ENCODE measurements at regions not wholly inside any gene's neighbourhood (a gene's known extent, or its start where the extent isn't known, plus 50 kb on each side); places are given as distances from the start of the nearest gene placed in this dataset.

GRCh38 chr7:81025360-81025759 lies 106.5 kb upstream of the SEMA3C start:
- TF ChIP-seq SP1 (IDR thresholded peaks at IDR 0.05) (no peak), EGR1 (IDR thresholded peaks at IDR 0.05; ENCODE audit: low read depth in 2 of 2) (no peak), HNF4A (conservative IDR thresholded peaks at IDR 0.05) (no peak)
- TF ChIP-seq, protein P1, sequence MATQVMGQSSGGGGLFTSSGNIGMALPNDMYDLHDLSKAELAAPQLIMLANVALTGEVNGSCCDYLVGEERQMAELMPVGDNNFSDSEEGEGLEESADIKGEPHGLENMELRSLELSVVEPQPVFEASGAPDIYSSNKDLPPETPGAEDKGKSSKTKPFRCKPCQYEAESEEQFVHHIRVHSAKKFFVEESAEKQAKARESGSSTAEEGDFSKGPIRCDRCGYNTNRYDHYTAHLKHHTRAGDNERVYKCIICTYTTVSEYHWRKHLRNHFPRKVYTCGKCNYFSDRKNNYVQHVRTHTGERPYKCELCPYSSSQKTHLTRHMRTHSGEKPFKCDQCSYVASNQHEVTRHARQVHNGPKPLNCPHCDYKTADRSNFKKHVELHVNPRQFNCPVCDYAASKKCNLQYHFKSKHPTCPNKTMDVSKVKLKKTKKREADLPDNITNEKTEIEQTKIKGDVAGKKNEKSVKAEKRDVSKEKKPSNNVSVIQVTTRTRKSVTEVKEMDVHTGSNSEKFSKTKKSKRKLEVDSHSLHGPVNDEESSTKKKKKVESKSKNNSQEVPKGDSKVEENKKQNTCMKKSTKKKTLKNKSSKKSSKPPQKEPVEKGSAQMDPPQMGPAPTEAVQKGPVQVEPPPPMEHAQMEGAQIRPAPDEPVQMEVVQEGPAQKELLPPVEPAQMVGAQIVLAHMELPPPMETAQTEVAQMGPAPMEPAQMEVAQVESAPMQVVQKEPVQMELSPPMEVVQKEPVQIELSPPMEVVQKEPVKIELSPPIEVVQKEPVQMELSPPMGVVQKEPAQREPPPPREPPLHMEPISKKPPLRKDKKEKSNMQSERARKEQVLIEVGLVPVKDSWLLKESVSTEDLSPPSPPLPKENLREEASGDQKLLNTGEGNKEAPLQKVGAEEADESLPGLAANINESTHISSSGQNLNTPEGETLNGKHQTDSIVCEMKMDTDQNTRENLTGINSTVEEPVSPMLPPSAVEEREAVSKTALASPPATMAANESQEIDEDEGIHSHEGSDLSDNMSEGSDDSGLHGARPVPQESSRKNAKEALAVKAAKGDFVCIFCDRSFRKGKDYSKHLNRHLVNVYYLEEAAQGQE (IDR thresholded peaks at IDR 0.05): no peak
